GM21825 (cell line): ENCODE measurements at regions not wholly inside any gene's neighbourhood (a gene's known extent, or its start where the extent isn't known, plus 50 kb on each side); places are given as distances from the start of the nearest gene placed in this dataset.
A peak's percentile ranks its signal among the peaks of the same experiment; 100 is the strongest.
"Not testable (repeated sequence)": the region's sequence is repeated elsewhere in the genome, so short reads cannot be mapped to it uniquely, and the experiment has no call there.

Experiments used
- ATAC-seq: cut with Tn5 transposase; IDR thresholded peaks from one replicate; pipeline ENCODE4 v1.9.1; 2021; ENCODE audit warnings: mild to moderate bottlenecking, moderate library complexity; ENCODE audit not compliant: unreplicated experiment

- not testable (repeated sequence) for ATAC-seq
Measured at GRCh38 chr4:86413426-86413825, 53.6 kb upstream of the MAPK10 start.

GRCh38 chr4:86414686-86415085, 54.8 kb upstream of the MAPK10 start:
- no peak for ATAC-seq

- ATAC-seq: no peak
Measured at GRCh38 chr4:86416081-86416480, 56.2 kb upstream of the MAPK10 start.

GRCh38 chr4:86421461-86421860, 61.6 kb upstream of the MAPK10 start:
- no peak for ATAC-seq

- ATAC-seq: no peak
Measured at GRCh38 chr4:86431543-86432116, 71.8 kb upstream of the MAPK10 start.

- no peak for ATAC-seq
Measured at GRCh38 chr4:86432559-86433134, 72.8 kb upstream of the MAPK10 start.

- ATAC-seq: no peak
Measured at GRCh38 chr4:86439293-86439692, 79.4 kb upstream of the MAPK10 start.

GRCh38 chr4:86441175-86441936, 81.5 kb upstream of the MAPK10 start:
- peak; percentile 72 for ATAC-seq

- ATAC-seq: no peak
Measured at GRCh38 chr4:86442881-86443280, 83.0 kb upstream of the MAPK10 start.

GRCh38 chr4:86443495-86443894, 83.6 kb upstream of the MAPK10 start:
- no peak for ATAC-seq

GRCh38 chr4:86446996-86447395, 87.1 kb upstream of the MAPK10 start:
- no peak for ATAC-seq

GRCh38 chr4:86448871-86449270, 89.0 kb upstream of the MAPK10 start:
- no peak for ATAC-seq

- ATAC-seq: no peak
Measured at GRCh38 chr4:86449746-86450588, 90.1 kb upstream of the MAPK10 start.

- no peak for ATAC-seq
Measured at GRCh38 chr4:86450861-86451260, 91.0 kb upstream of the MAPK10 start.

GRCh38 chr4:86451560-86452330, 91.9 kb upstream of the MAPK10 start:
- ATAC-seq: no peak

GRCh38 chr4:86452422-86452891, 92.6 kb upstream of the MAPK10 start:
- ATAC-seq: no peak

- no peak for ATAC-seq
Measured at GRCh38 chr4:86452924-86453531, 93.2 kb upstream of the MAPK10 start.

- not testable (repeated sequence) for ATAC-seq
Measured at GRCh38 chr4:86453611-86454072, 93.8 kb upstream of the MAPK10 start.

- no peak for ATAC-seq
Measured at GRCh38 chr4:86461849-86462248, 102.0 kb upstream of the MAPK10 start.
